Activated T-cell treated with anti-CD3 and anti-CD28 coated beads, Interleukin-2, amount 50 U/mL, for 24 hours (primary cell): ENCODE measurements at regions not wholly inside any gene's neighbourhood (a gene's known extent, or its start where the extent isn't known, plus 50 kb on each side); places are given as distances from the start of the nearest gene placed in this dataset.

Experiments used
- DNase-seq: peaks from one replicate; pipeline ENCODE4 v3.0.0-alpha.2; 2020
- H3K27ac Mint-ChIP-seq: 2 replicates; pipeline ENCODE4 v1.8.0; 2020; ENCODE audit warnings: mild to moderate bottlenecking, mixed read lengths
- H3K27me3 Mint-ChIP-seq: 2 replicates; pipeline ENCODE4 v1.8.0; 2020; ENCODE audit warnings: mixed read lengths
- H3K36me3 Mint-ChIP-seq: 2 replicates; pipeline ENCODE4 v1.8.0; 2020; ENCODE audit warnings: low read depth, mixed read lengths
- H3K4me1 Mint-ChIP-seq: 2 replicates; pipeline ENCODE4 v1.8.0; 2020; ENCODE audit warnings: low read depth, mixed read lengths
- H3K4me3 Mint-ChIP-seq: 2 replicates; pipeline ENCODE4 v1.8.0; 2020; ENCODE audit warnings: mild to moderate bottlenecking, moderate library complexity, mixed read lengths
- H3K9me3 Mint-ChIP-seq: 2 replicates; pipeline ENCODE4 v1.8.0; 2020; ENCODE audit warnings: mixed read lengths

DNA sequence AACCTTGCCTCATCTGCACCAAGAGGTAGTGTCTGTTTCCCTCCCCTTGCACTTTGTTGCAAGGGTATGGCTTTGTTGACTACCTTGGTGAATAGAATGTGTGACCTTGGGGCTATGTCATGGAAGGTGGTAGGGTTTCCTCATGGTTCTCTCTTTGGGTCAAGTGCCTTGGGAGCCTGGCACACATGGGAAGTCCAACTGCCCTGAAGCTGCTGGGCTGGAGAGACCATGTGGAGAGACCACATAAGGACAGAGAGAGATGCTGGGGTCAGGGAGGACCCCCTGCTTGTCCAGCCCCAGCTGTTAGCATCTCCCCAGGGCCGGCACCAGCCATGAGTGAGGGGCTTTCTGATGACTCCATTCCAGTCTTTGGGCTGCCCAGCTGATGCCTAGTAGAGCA lies 95.5 kb upstream of the PAX1 start:
- H3K4me3 Mint-ChIP-seq: no peak overlapping the region
- H3K27ac Mint-ChIP-seq: no peak overlapping the region
- H3K4me1 Mint-ChIP-seq: no peaks in the 10 kb centered on the region
- no peaks in the 10 kb centered on the region for H3K36me3 Mint-ChIP-seq
- no peak for DNase-seq
- peaks cover 6% of the 10 kb centered on the region for H3K9me3 Mint-ChIP-seq
- H3K27me3 Mint-ChIP-seq: peaks cover 51% of the 10 kb centered on the region

GRCh38 chr20:21609221-21609620 lies 95.4 kb upstream of the NKX2-2 start:
- Mint-ChIP-seq H3K9me3 (peaks cover 6% of the 10 kb centered on the region), H3K4me1 (no peaks in the 10 kb centered on the region), H3K4me3 (no peak overlapping the region), H3K36me3 (no peaks in the 10 kb centered on the region), H3K27me3 (peaks cover 52% of the 10 kb centered on the region), H3K27ac (no peak overlapping the region)
- DNase-seq: no peak

DNA sequence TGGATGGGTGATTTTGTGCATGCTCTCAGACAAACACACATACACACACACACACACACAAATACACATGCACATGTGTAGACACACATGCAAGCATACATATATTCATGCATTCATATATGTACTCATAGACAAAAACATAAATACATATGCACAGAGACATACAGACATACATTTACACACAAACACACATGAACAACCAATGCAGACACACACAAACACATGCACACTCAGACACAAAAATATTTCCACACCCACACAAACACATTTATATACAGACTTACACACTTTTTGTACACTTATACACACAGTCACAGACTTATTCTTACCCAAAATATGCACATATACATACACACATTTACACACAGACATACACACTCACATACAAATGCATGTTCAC lies 94.9 kb upstream of the NKX2-2 start:
- Mint-ChIP-seq H3K27ac (no peak overlapping the region), H3K9me3 (peaks cover 6% of the 10 kb centered on the region), H3K36me3 (no peaks in the 10 kb centered on the region), H3K4me1 (no peaks in the 10 kb centered on the region), H3K27me3 (peaks cover 52% of the 10 kb centered on the region), H3K4me3 (no peak overlapping the region)
- no peak for DNase-seq

GRCh38 chr20:21607971-21608725 lies 94.3 kb upstream of the NKX2-2 start:
- H3K27me3 Mint-ChIP-seq: peaks cover 50% of the 10 kb centered on the region

DNA sequence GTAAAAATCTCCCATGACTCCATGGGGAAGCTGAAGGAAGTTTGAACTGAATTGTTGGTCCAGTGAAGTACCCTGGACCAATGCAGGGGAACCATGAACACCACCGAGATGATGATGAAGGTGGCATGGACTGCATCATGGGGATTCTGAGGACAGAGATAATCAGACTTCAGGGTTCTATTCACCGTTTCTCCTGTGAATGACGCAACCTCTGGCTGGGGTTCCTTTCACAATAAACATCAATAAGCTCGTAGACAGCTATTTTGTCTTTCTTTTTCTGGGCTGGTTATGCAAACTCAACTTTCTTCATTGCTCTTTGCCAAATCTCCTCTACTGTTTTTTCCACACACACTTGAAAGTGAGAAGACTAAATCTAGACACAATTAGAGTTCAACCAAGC lies 87.9 kb upstream of the NKX2-2 start:
- H3K4me3 Mint-ChIP-seq: no peak overlapping the region
- H3K27me3 Mint-ChIP-seq: peaks cover 28% of the 10 kb centered on the region
- H3K9me3 Mint-ChIP-seq: peaks cover 21% of the 10 kb centered on the region
- no peaks in the 10 kb centered on the region for H3K4me1 Mint-ChIP-seq
- no peaks in the 10 kb centered on the region for H3K36me3 Mint-ChIP-seq
- no peak for DNase-seq
- H3K27ac Mint-ChIP-seq: no peak overlapping the region

More at GRCh38 chr20:21607971-21608725, 94.3 kb upstream of the NKX2-2 start:
- no peak for DNase-seq
- H3K4me3 Mint-ChIP-seq: no peak overlapping the region
- no peaks in the 10 kb centered on the region for H3K4me1 Mint-ChIP-seq
- H3K36me3 Mint-ChIP-seq: no peaks in the 10 kb centered on the region
- H3K9me3 Mint-ChIP-seq: peaks cover 6% of the 10 kb centered on the region
- no peak overlapping the region for H3K27ac Mint-ChIP-seq

GRCh38 chr20:21586682-21587081 lies 72.8 kb upstream of the NKX2-2 start:
- H3K27ac Mint-ChIP-seq: no peak overlapping the region
- H3K9me3 Mint-ChIP-seq: no peaks in the 10 kb centered on the region
- no peak for DNase-seq
- H3K4me1 Mint-ChIP-seq: no peaks in the 10 kb centered on the region
- H3K36me3 Mint-ChIP-seq: no peaks in the 10 kb centered on the region
- peaks cover 28% of the 10 kb centered on the region for H3K27me3 Mint-ChIP-seq
- H3K4me3 Mint-ChIP-seq: no peak overlapping the region

- H3K27me3 Mint-ChIP-seq: peaks cover 40% of the 10 kb centered on the region
- H3K9me3 Mint-ChIP-seq: no peaks in the 10 kb centered on the region
- H3K27ac Mint-ChIP-seq: no peak overlapping the region
Measured at GRCh38 chr20:21583486-21584168, 69.8 kb upstream of the NKX2-2 start.

GRCh38 chr20:21577551-21577950 lies 63.7 kb upstream of the NKX2-2 start:
- Mint-ChIP-seq H3K27me3 (peaks cover 32% of the 10 kb centered on the region), H3K9me3 (no peaks in the 10 kb centered on the region), H3K4me3 (no peak overlapping the region), H3K36me3 (no peaks in the 10 kb centered on the region), H3K27ac (no peak overlapping the region), H3K4me1 (no peaks in the 10 kb centered on the region)
- DNase-seq: no peak

More at GRCh38 chr20:21583486-21584168, 69.8 kb upstream of the NKX2-2 start:
- Mint-ChIP-seq H3K4me1 (no peaks in the 10 kb centered on the region), H3K36me3 (no peaks in the 10 kb centered on the region), H3K4me3 (no peak overlapping the region)
- no peak for DNase-seq

- Mint-ChIP-seq H3K9me3 (no peaks in the 10 kb centered on the region), H3K27ac (no peak overlapping the region), H3K27me3 (peaks cover 26% of the 10 kb centered on the region), H3K4me1 (peaks cover 5% of the 10 kb centered on the region), H3K4me3 (no peak overlapping the region), H3K36me3 (no peaks in the 10 kb centered on the region)
- DNase-seq: no peak
Measured at GRCh38 chr20:21575981-21576740, 62.3 kb upstream of the NKX2-2 start.

DNA sequence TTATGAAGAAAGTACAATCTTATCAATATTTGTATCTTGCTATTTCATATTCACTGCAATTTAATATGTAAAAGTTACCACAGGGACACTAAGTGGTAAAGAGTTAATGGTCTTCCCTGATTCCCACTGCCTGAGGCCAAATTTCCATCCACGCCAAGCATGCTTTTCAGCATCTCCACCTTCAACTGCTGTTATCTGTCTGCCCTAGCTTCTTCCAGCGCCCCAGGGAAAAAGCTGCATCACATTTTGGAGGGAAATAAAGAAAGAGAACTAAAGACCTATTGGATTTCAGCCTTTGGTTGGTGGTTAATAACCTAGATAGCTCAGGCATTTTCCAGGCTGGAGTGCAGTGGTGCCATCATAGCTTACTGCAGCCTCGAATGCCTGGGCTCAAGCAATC lies 61.3 kb upstream of the NKX2-2 start:
- Mint-ChIP-seq H3K27me3 (peaks cover 18% of the 10 kb centered on the region), H3K36me3 (no peaks in the 10 kb centered on the region), H3K27ac (no peak overlapping the region), H3K9me3 (no peaks in the 10 kb centered on the region), H3K4me3 (no peak overlapping the region), H3K4me1 (peaks cover 11% of the 10 kb centered on the region)
- DNase-seq: no peak

DNA sequence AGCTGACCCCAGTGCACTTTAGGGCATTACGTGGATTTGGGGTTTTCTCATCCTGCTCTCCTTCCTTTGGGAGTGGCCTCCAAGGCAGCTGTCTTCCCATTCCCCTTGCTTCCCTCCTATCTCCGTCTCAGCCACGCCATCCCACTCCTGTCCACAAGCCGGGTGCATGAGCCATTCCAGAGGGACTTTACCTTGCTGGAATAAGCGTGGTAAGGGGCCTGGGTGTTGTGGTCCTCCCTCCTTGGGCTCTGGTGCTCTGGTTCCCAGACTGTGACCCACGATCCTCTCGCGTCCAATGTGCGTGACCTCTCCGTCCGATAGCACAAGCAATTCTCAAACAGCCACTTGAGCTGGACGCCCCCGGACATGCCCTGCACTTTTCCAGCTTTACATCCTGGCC lies 60.6 kb upstream of the NKX2-2 start:
- H3K27ac Mint-ChIP-seq: no peak overlapping the region
- H3K9me3 Mint-ChIP-seq: no peaks in the 10 kb centered on the region
- H3K4me3 Mint-ChIP-seq: no peak overlapping the region
- no peaks in the 10 kb centered on the region for H3K36me3 Mint-ChIP-seq
- no peak for DNase-seq
- peaks cover 26% of the 10 kb centered on the region for H3K27me3 Mint-ChIP-seq
- H3K4me1 Mint-ChIP-seq: peaks cover 11% of the 10 kb centered on the region

DNA sequence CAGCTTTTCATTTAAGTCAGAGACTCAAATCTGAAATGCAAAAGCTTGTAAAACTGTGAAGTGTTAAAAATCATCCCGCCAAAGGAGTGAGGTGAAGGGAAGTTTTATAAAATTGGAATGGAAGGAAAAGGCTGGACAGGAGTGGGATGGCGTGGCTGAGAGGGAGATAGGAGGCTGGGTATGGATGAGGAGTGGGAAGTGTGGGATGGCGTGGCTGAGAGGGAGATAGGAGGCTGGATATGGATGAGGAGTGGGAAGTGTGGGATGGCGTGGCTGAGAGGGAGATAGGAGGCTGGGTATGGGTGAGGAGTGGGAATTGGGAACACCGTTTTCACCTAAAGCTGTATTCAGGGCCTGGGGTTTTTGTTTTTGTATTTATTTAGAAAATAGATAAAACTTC lies 59.4 kb upstream of the NKX2-2 start:
- Mint-ChIP-seq H3K4me3 (no peak overlapping the region), H3K27ac (no peak overlapping the region), H3K27me3 (peaks cover 27% of the 10 kb centered on the region), H3K36me3 (no peaks in the 10 kb centered on the region), H3K9me3 (no peaks in the 10 kb centered on the region), H3K4me1 (peaks cover 11% of the 10 kb centered on the region)
- no peak for DNase-seq

DNA sequence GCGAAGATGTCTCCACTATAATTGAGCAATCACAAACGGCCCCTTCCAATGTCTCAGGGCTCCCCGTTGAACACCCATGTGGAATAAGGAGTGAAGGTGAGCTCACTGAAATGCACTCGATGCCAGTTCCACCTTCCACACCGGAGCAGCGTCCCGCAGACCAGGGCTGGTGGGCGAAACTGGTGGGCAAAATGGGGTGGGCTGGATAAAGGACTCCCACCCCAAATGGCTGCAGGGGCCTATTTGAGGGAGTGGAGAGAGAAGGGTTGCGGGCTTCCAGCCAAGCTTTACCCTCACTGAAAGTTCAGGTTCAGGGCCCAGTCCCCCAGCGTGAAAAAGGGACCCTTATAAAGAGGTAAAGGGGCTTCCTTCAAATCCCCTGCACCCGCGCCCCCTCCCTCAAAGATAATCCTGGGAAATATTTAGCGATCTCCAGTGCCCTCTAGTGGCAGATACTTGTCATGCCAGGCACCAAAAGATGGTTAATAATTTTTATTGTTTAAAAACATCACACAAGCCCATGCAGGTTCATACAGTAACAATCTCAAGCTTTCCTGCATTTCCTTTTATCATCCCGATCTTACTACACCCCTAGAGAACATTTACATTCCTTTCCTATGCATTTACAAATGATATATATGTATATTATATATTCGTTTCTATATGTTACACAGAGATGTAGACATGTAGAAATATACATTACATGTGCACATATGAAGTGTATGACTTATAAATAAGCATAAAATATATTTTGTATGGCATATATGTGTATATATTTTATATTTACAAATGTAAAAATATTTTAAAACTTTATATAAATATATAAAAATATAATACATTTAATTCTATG lies 58.2 kb upstream of the NKX2-2 start:
- Mint-ChIP-seq H3K9me3 (no peaks in the 10 kb centered on the region), H3K36me3 (no peaks in the 10 kb centered on the region), H3K27ac (no peak overlapping the region), H3K4me3 (no peak overlapping the region), H3K4me1 (peaks cover 11% of the 10 kb centered on the region), H3K27me3 (peaks cover 27% of the 10 kb centered on the region)
- DNase-seq: peak; percentile 37

DNA sequence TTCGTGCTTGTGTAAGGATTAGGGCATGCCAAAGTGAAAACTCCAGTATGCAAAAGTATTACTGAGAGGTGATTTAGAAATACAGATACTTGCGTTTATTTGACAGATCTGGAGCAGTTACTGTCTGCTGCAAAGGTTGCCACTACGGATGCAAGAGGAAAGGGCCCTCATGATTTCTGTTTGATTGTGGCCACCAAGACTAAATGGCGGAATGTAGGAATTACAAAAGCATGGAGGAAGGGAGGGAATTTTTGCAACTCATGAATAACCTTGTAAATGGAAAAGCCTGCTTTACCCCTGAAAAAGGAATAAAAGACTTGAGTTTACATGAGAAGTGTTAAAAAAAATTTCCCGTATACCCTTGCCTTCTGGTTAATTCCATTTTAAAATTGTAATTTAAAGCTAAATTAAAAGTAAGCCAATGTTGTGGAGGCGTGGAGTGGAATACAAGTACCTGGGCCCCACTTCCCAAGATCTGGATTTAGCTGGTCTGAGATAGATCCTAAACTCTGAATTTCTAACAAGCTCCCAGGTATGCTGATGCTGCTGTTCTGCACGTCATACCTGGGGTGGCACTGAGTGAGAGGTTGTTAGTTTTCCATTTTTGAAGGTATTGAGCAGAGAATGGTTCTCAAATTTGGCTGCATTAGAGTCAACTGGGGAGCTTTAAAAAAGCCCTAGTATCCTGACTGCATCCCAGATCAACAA lies 56.6 kb upstream of the NKX2-2 start:
- Mint-ChIP-seq H3K27ac (no peak overlapping the region), H3K4me1 (peaks cover 11% of the 10 kb centered on the region)

More for the DNA sequence above, 56.6 kb upstream of the NKX2-2 start:
- no peaks in the 10 kb centered on the region for H3K36me3 Mint-ChIP-seq
- no peak for DNase-seq
- H3K4me3 Mint-ChIP-seq: no peak overlapping the region
- H3K9me3 Mint-ChIP-seq: no peaks in the 10 kb centered on the region
- H3K27me3 Mint-ChIP-seq: peaks cover 27% of the 10 kb centered on the region
